GM18868 (cell line): ENCODE measurements at regions not wholly inside any gene's neighbourhood (a gene's known extent, or its start where the extent isn't known, plus 50 kb on each side); places are given as distances from the start of the nearest gene placed in this dataset.

ENCODE experiments used
- ATAC-seq: cut with Tn5 transposase; IDR thresholded peaks from one replicate; pipeline ENCODE4 v1.9.1; 2021; ENCODE audit warnings: mild to moderate bottlenecking, moderate library complexity; ENCODE audit not compliant: unreplicated experiment

GRCh38 chr20:21583486-21584168 lies 69.8 kb upstream of the NKX2-2 start:
- ATAC-seq: no peak

- no peak for ATAC-seq
Observed at GRCh38 chr20:21577551-21577950, 63.7 kb upstream of the NKX2-2 start.

- no peak for ATAC-seq
Observed at GRCh38 chr20:21575981-21576740, 62.3 kb upstream of the NKX2-2 start.

GRCh38 chr20:21575167-21575566 lies 61.3 kb upstream of the NKX2-2 start:
- ATAC-seq: no peak

GRCh38 chr20:21574443-21574842 lies 60.6 kb upstream of the NKX2-2 start:
- ATAC-seq: no peak

GRCh38 chr20:21573259-21573658 lies 59.4 kb upstream of the NKX2-2 start:
- ATAC-seq: no peak

- ATAC-seq: no peak
Observed at GRCh38 chr20:21571841-21572690, 58.2 kb upstream of the NKX2-2 start.

GRCh38 chr20:21570285-21570992 lies 56.6 kb upstream of the NKX2-2 start:
- ATAC-seq: no peak

- ATAC-seq: no peak
Observed at GRCh38 chr20:21569586-21569985, 55.7 kb upstream of the NKX2-2 start.

GRCh38 chr20:21564127-21564773 lies 50.4 kb upstream of the NKX2-2 start:
- ATAC-seq: no peak
